IMR-90 (cell line): ENCODE measurements at regions not wholly inside any gene's neighbourhood (a gene's known extent, or its start where the extent isn't known, plus 50 kb on each side); places are given as distances from the start of the nearest gene placed in this dataset.
A peak's percentile ranks its signal among the peaks of the same experiment; 100 is the strongest.

Experiments used
- ATAC-seq: fragments of 200-7000 bp; cut with Tn5 transposase; 2 replicates; pipeline ENCODE4 v1.9.1; 2020; ENCODE audit warnings: low read depth, mild to moderate bottlenecking, moderate library complexity
- BruUV-seq: library from RNA; stranded (reverse); fragments of 400-500 nt; replicated peaks from 2 replicates; lab custom pipeline; 2021; lab: Mats Ljungman, UMichigan
- CTCF ChIA-PET: fragments of 300-600 bp; formaldehyde crosslinking; extraction: SDS; loops from one replicate; lab custom pipeline; 2021; ENCODE audit warnings: antibody characterized with exemption; lab: Yijun Ruan, JAX
- POLR2A ChIA-PET: fragments of 300-600 bp; sonication (Branson Sonifier 250); formaldehyde crosslinking; loops from one replicate; lab custom pipeline; 2022; ENCODE audit warnings: antibody characterized with exemption; ENCODE audit not compliant: unreplicated experiment; lab: Charles Lee
- DNase-seq: peaks from one replicate; pipeline ENCODE4 v3.0.0; 2013
- H2AFZ ChIP-seq: replicated peaks from 2 replicates; pipeline ENCODE3; 2013; ENCODE audit warnings: low read length, mild to moderate bottlenecking; ENCODE audit not compliant: poor library complexity
- H2AK5ac ChIP-seq: 2 replicates; pipeline ENCODE4 v1.6.1; 2013; ENCODE audit warnings: low read depth, low read length, inconsistent platforms
- H2AK9ac ChIP-seq: replicated peaks from 2 replicates; pipeline ENCODE3; 2013; ENCODE audit warnings: mild to moderate bottlenecking, low read depth, low read length, moderate library complexity; ENCODE audit not compliant: poor library complexity
- H2BK120ac ChIP-seq: 2 replicates; pipeline ENCODE4 v1.6.1; 2013; ENCODE audit warnings: low read depth, low read length, inconsistent platforms
- H2BK15ac ChIP-seq: 3 replicates; pipeline ENCODE4 v1.6.1; 2013; ENCODE audit warnings: low read depth, low read length, inconsistent platforms
- H2BK20ac ChIP-seq: 2 replicates; pipeline ENCODE4 v1.6.1; 2013; ENCODE audit warnings: low read depth, mild to moderate bottlenecking, inconsistent platforms, low read length, moderate library complexity
- H2BK5ac ChIP-seq: 2 replicates; pipeline ENCODE4 v1.6.1; 2013; ENCODE audit warnings: mild to moderate bottlenecking, low read depth, low read length, inconsistent platforms; ENCODE audit not compliant: poor library complexity, severe bottlenecking
- H3K14ac ChIP-seq: replicated peaks from 2 replicates; pipeline ENCODE4 v1.6.1; 2013; ENCODE audit warnings: low read depth, low read length, inconsistent platforms
- H3K18ac ChIP-seq: 2 replicates; pipeline ENCODE4 v1.6.1; 2013; ENCODE audit warnings: low read depth, low read length, control low read depth
- H3K23ac ChIP-seq: 2 replicates; pipeline ENCODE4 v1.6.1; 2013; ENCODE audit warnings: low read depth, low read length, inconsistent platforms
- H3K27ac ChIP-seq: 2 replicates; pipeline ENCODE4 v1.5.1; 2013; ENCODE audit warnings: mild to moderate bottlenecking, control low read depth, low read length; ENCODE audit not compliant: insufficient read depth
- H3K27me3 ChIP-seq: 2 replicates; pipeline ENCODE4 v1.6.1; 2013; ENCODE audit warnings: low read length; ENCODE audit not compliant: control insufficient read depth, insufficient read depth
- H3K36me3 ChIP-seq: 2 replicates; pipeline ENCODE4 v1.6.1; 2013; ENCODE audit warnings: low read length, mixed read lengths; ENCODE audit not compliant: control insufficient read depth, insufficient read depth
- H3K4ac ChIP-seq: 2 replicates; pipeline ENCODE4 v1.6.1; 2013; ENCODE audit warnings: low read depth, low read length, inconsistent platforms
- H3K4me1 ChIP-seq: 2 replicates; pipeline ENCODE4 v1.6.1; 2013; ENCODE audit warnings: low read length, mixed read lengths; ENCODE audit not compliant: control insufficient read depth, insufficient read depth
- H3K4me2 ChIP-seq: 2 replicates; pipeline ENCODE4 v1.6.1; 2013; ENCODE audit warnings: low read depth, mild to moderate bottlenecking, control low read depth, low read length, moderate library complexity
- H3K4me3 ChIP-seq: 2 replicates; pipeline ENCODE4 v1.5.1; 2013; ENCODE audit warnings: low read depth, mild to moderate bottlenecking, control low read depth, low read length, moderate library complexity; ENCODE audit not compliant: insufficient read depth
- H3K56ac ChIP-seq: 2 replicates; pipeline ENCODE4 v1.6.1; 2013; ENCODE audit warnings: low read length, inconsistent platforms; ENCODE audit not compliant: insufficient read depth; ENCODE audit errors: extremely low read depth
- H3K79me1 ChIP-seq, 2 experiments: 2 replicates each; pipeline ENCODE4 v1.6.1; 2013; ENCODE audit warnings: low read length in 2 of 2, inconsistent platforms in 1 of 2, low read depth in 1 of 2
- H3K9ac ChIP-seq: 2 replicates; pipeline ENCODE4 v1.6.1; 2013; ENCODE audit warnings: low read depth, low read length, control low read depth
- H3K9me1 ChIP-seq: 2 replicates; pipeline ENCODE4 v1.6.1; 2013; ENCODE audit warnings: low read length, inconsistent platforms; ENCODE audit not compliant: insufficient read depth
- H3K9me3 ChIP-seq: 2 replicates; pipeline ENCODE4 v1.6.1; 2013; ENCODE audit warnings: low read length; ENCODE audit not compliant: control insufficient read depth, insufficient read depth
- H4K20me1 ChIP-seq: 2 replicates; pipeline ENCODE4 v1.6.1; 2013; ENCODE audit warnings: low read length, inconsistent platforms; ENCODE audit not compliant: insufficient read depth
- H4K5ac ChIP-seq: 2 replicates; pipeline ENCODE4 v1.6.1; 2013; ENCODE audit warnings: mild to moderate bottlenecking, low read depth, low read length, control low read depth
- H4K8ac ChIP-seq, 2 experiments: 2 replicates each; pipeline ENCODE4 v1.6.1; 2013; ENCODE audit warnings: low read depth in 2 of 2, low read length in 2 of 2, control low read depth in 1 of 2, inconsistent platforms in 1 of 2
- H4K91ac ChIP-seq: 2 replicates; pipeline ENCODE4 v1.6.1; 2013; ENCODE audit warnings: low read depth, low read length, inconsistent platforms; ENCODE audit not compliant: insufficient read depth
- CHD1 ChIP-seq: IDR thresholded peaks from 2 replicates; pipeline ENCODE4 v1.6.1; 2012; ENCODE audit warnings: low read depth, low read length, improper control_type of control experiment
- FOS ChIP-seq: fragments of 150-350 bp; IDR thresholded peaks from 2 replicates; pipeline ENCODE4 v1.6.1; 2016; ENCODE audit warnings: low read depth, low read length
- MAZ ChIP-seq: IDR thresholded peaks from 2 replicates; pipeline ENCODE4 v1.6.1; 2012; ENCODE audit warnings: low read depth, mild to moderate bottlenecking, low read length, improper control_type of control experiment, moderate library complexity, borderline replicate concordance
- POLR2A ChIP-seq: IDR thresholded peaks from 2 replicates; pipeline ENCODE4 v1.6.1; 2012; ENCODE audit warnings: mild to moderate bottlenecking, low read depth, low read length
- WGBS, 2 experiments: methylation state at CpG; one replicate each; pipeline versions ENCODE4 v1.1.5 to v1.1.7; 2013; ENCODE audit warnings: missing lambda C conversion rate in 2 of 2; ENCODE audit not compliant: insufficient read length in 1 of 2; ENCODE audit errors: extremely low coverage in 2 of 2; 5-methylcytosine and 5-hydroxymethylcytosine counted together
- dilution Hi-C: fragments of 300-500 bp; cut with HindIII; formaldehyde crosslinking; loops from one replicate; pipeline ENCODE4 v1.14.3; 2018; ENCODE audit warnings: low sequenced_read_pairs; ENCODE audit not compliant: unreplicated experiment
- in situ Hi-C: fragments of 300-500 bp; cut with MboI; formaldehyde crosslinking; loops from 3 replicates; pipeline ENCODE4 v1.14.3; 2019; ENCODE audit warnings: low sequenced_read_pairs, inconsistent platforms, mixed read lengths
- intact Hi-C: fragments of 100-400 bp; cut with micrococcal nuclease; formaldehyde crosslinking; loops from 2 replicates; pipeline ENCODE4 v1.10.0; 2022
- TF ChIP-seq, protein P1 (sequence below): fragments of 150-350 bp; IDR thresholded peaks from 2 replicates; pipeline ENCODE4 v1.6.1; 2017; ENCODE audit warnings: mild to moderate bottlenecking, antibody characterized with exemption, low read length, low read depth

DNA sequence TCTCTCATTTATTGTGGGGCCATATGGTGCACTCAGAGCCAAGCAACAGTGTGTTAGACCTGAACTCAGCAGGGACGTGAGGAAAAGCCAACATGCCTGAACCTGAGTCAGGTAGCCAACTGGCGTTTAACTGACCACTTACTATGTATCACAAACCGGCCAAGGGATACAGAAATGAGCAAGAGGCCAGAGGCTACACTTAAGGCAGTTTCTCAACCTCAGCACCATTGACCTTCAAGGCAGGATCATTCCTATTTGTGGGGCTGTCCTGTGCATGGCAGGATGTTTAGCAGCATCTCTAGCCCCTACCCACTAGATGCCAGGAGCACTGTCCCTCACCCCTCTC lies 103.5 kb upstream of the NANOS1 start:
- Histone ChIP-seq H3K9ac (no peak overlapping the region), H4K8ac (no peak overlapping the region), H3K4ac (no peak overlapping the region), H2AK9ac (peak overlapping the region; percentile 15), H3K18ac (no peak overlapping the region), H3K27me3 (peaks cover 16% of the 10 kb centered on the region), H3K4me1 (no peaks in the 10 kb centered on the region), H3K36me3 (no peaks in the 10 kb centered on the region), H2AK5ac (no peak overlapping the region), H3K14ac (no peak overlapping the region), H2AFZ (no peak overlapping the region), H4K91ac (no peak overlapping the region), H3K4me2 (no peak overlapping the region), H2BK20ac (no peak overlapping the region), H3K23ac (no peak overlapping the region), H3K4me3 (no peak overlapping the region), H3K9me1 (no peaks in the 10 kb centered on the region), H2BK5ac (no peak overlapping the region), H3K79me1 (no peaks in the 10 kb centered on the region), H2BK120ac (no peak overlapping the region), H4K5ac (no peak overlapping the region), H3K56ac (no peak overlapping the region), H3K9me3 (no peaks in the 10 kb centered on the region), H3K27ac (no peak overlapping the region), H4K20me1 (no peaks in the 10 kb centered on the region), H2BK15ac (no peak overlapping the region)
- intact Hi-C loops: no loop called here
- 20% methylated on average over 1 of the region's 3 CpGs; no CpG with 5 or more reads in 1 of the 2 experiments for WGBS, 2 experiments
- dilution Hi-C loops: no loop called here
- ATAC-seq (no peak), DNase-seq (no peak)
- POLR2A ChIA-PET: no interaction called here
- TF ChIP-seq POLR2A: no peak
- TF ChIP-seq, protein P1, sequence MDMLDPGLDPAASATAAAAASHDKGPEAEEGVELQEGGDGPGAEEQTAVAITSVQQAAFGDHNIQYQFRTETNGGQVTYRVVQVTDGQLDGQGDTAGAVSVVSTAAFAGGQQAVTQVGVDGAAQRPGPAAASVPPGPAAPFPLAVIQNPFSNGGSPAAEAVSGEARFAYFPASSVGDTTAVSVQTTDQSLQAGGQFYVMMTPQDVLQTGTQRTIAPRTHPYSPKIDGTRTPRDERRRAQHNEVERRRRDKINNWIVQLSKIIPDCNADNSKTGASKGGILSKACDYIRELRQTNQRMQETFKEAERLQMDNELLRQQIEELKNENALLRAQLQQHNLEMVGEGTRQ: no peak
- TF ChIP-seq CHD1: no peak
- TF ChIP-seq MAZ: no peak
- TF ChIP-seq FOS: no peak
- in situ Hi-C loops: no loop called here
- no TSS peak for BruUV-seq
- CTCF ChIA-PET: no interaction called here
